Occipital lobe (tissue), 1 donor: ENCODE measurements at regions not wholly inside any gene's neighbourhood (a gene's known extent, or its start where the extent isn't known, plus 50 kb on each side); places are given as distances from the start of the nearest gene placed in this dataset.
"Not testable (repeated sequence)": the region's sequence is repeated elsewhere in the genome, so short reads cannot be mapped to it uniquely, and the experiment has no call there.

Experiments used
- DNase-seq: peaks from one replicate; lab custom pipeline; 2025; lab: John Stamatoyannopoulos, UW

GRCh38 chr20:60789399-60789798, 462.7 kb upstream of the CDH4 start:
- no peak for DNase-seq

GRCh38 chr20:60790339-60790738, 461.7 kb upstream of the CDH4 start:
- not testable (repeated sequence) for DNase-seq

- no peak for DNase-seq
Measured at GRCh38 chr20:60791823-60792222, 460.2 kb upstream of the CDH4 start.

- DNase-seq, result no peak
Measured at GRCh38 chr20:60792941-60793340, 459.1 kb upstream of the CDH4 start.

- no peak for DNase-seq
Measured at GRCh38 chr20:60794674-60795073, 457.4 kb upstream of the CDH4 start.

GRCh38 chr20:60795651-60796050, 456.4 kb upstream of the CDH4 start:
- no peak for DNase-seq

GRCh38 chr20:60800185-60800584, 451.9 kb upstream of the CDH4 start:
- DNase-seq, result no peak

GRCh38 chr20:60802676-60803075, 449.4 kb upstream of the CDH4 start:
- DNase-seq, result no peak

GRCh38 chr20:60803335-60804055, 448.6 kb upstream of the CDH4 start:
- no peak for DNase-seq

GRCh38 chr20:60804240-60804917, 447.7 kb upstream of the CDH4 start:
- no peak for DNase-seq

GRCh38 chr20:60804918-60805630, 447.0 kb upstream of the CDH4 start:
- DNase-seq, result no peak

- DNase-seq, result no peak
Measured at GRCh38 chr20:60806354-60806753, 445.7 kb upstream of the CDH4 start.

GRCh38 chr20:60806824-60807223, 445.2 kb upstream of the CDH4 start:
- DNase-seq, result no peak

- DNase-seq, result no peak
Measured at GRCh38 chr20:60808003-60808672, 443.9 kb upstream of the CDH4 start.

GRCh38 chr20:60808701-60809100, 443.4 kb upstream of the CDH4 start:
- no peak for DNase-seq

GRCh38 chr20:60810561-60810960, 441.5 kb upstream of the CDH4 start:
- DNase-seq, result no peak

GRCh38 chr20:60812561-60812960, 439.5 kb upstream of the CDH4 start:
- DNase-seq, result no peak

- no peak for DNase-seq
Measured at GRCh38 chr20:60813066-60813465, 439.0 kb upstream of the CDH4 start.

GRCh38 chr20:60815656-60816055, 436.4 kb upstream of the CDH4 start:
- no peak for DNase-seq

- no peak for DNase-seq
Measured at GRCh38 chr20:60816901-60817300, 435.2 kb upstream of the CDH4 start.

- no peak for DNase-seq
Measured at GRCh38 chr20:60817891-60818290, 434.2 kb upstream of the CDH4 start.

- DNase-seq, result no peak
Measured at GRCh38 chr20:60819511-60819910, 432.6 kb upstream of the CDH4 start.
